ENCODE measurements at regions not wholly inside any gene's neighbourhood (a gene's known extent, or its start where the extent isn't known, plus 50 kb on each side); places are given as distances from the start of the nearest gene placed in this dataset.
"Not testable (repeated sequence)": the region's sequence is repeated elsewhere in the genome, so short reads cannot be mapped to it uniquely, and the experiment has no call there.

DNA sequence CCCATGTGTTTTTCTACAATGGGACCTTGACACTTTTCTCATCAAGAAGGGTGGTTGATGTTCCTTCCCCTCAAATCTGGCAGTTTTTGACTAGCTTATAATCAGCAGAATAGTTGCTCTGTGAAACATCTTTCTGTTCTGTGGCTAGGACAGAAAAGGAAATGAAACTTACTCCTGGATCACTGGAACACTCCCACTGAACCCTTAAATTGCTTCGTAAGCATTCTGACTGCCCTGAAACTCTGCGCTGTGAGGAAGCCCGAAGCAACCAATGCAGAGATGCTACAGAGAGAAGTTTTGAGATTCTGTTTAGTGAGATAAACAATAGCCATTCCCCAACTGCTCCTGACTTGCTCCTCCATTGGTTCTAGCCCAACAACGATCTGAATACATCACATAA is 602.2 kb downstream of the CENPC start:
- Histone ChIP-seq H3K4me1 (no peaks in the 10 kb centered on the region), H3K36me3 (no peaks in the 10 kb centered on the region)
- DNase-seq, result no peak

DNA sequence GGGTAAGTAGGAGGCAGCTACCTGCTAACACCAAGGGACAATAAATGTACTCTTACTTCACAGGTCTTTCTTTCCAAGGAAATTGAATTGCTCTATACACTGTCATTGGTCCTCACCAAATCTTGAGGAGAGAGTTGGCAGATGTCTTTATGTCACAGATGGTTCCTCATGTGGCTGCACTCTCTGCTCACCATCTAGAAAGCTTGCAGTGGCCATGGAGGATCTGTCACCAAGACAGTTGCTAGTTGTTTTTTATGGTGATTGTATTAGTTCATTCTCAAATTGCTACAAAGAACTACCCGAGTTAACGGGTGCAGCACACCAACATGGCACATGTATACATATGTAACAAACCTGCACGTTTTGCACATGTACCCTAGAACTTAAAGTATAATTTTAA is 613.3 kb downstream of the CENPC start:
- H3K36me3 ChIP-seq, H3K9me3 ChIP-seq, H3K27ac ChIP-seq, H3K4me3 ChIP-seq, DNase-seq, H3K27me3 ChIP-seq, H3K4me1 ChIP-seq: not testable (repeated sequence)

More for the DNA sequence above, 602.2 kb downstream of the CENPC start:
- Histone ChIP-seq H3K27ac (no peak overlapping the region), H3K9me3 (no peaks in the 10 kb centered on the region), H3K4me3 (no peak overlapping the region), H3K27me3 (no peaks in the 10 kb centered on the region)
- TF ChIP-seq, protein P1, sequence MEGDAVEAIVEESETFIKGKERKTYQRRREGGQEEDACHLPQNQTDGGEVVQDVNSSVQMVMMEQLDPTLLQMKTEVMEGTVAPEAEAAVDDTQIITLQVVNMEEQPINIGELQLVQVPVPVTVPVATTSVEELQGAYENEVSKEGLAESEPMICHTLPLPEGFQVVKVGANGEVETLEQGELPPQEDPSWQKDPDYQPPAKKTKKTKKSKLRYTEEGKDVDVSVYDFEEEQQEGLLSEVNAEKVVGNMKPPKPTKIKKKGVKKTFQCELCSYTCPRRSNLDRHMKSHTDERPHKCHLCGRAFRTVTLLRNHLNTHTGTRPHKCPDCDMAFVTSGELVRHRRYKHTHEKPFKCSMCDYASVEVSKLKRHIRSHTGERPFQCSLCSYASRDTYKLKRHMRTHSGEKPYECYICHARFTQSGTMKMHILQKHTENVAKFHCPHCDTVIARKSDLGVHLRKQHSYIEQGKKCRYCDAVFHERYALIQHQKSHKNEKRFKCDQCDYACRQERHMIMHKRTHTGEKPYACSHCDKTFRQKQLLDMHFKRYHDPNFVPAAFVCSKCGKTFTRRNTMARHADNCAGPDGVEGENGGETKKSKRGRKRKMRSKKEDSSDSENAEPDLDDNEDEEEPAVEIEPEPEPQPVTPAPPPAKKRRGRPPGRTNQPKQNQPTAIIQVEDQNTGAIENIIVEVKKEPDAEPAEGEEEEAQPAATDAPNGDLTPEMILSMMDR (IDR thresholded peaks at IDR 0.05), result no peak
- TF ChIP-seq POLR2A (IDR thresholded peaks at IDR 0.05), result no peak

DNA sequence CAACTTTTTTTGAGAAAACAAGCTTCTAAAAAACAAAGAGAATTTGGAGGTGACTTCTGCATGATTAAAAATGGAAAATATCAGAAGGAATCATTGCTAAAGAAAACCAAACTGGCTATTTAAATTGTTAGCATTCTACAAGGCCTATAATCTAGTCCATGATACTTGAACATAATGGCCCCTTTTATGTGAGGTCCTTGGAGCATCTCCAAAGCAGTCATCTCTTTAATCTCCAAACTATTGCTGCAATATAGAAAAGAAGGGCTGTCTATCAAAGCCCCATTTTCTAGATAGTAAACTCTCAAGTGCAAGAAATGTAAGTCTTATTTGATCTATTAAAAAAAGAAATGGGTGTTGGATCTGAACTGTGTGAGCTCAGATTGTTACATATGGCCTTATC is 615.1 kb downstream of the CENPC start:
- DNase-seq, result no peak
- Histone ChIP-seq H3K4me3 (no peak overlapping the region), H3K27me3 (no peaks in the 10 kb centered on the region), H3K9me3 (no peaks in the 10 kb centered on the region), H3K27ac (no peak overlapping the region), H3K36me3 (no peaks in the 10 kb centered on the region), H3K4me1 (no peaks in the 10 kb centered on the region)
- no peak for TF ChIP-seq POLR2A (IDR thresholded peaks at IDR 0.05)
- TF ChIP-seq, protein P1 (IDR thresholded peaks at IDR 0.05), result no peak

DNA sequence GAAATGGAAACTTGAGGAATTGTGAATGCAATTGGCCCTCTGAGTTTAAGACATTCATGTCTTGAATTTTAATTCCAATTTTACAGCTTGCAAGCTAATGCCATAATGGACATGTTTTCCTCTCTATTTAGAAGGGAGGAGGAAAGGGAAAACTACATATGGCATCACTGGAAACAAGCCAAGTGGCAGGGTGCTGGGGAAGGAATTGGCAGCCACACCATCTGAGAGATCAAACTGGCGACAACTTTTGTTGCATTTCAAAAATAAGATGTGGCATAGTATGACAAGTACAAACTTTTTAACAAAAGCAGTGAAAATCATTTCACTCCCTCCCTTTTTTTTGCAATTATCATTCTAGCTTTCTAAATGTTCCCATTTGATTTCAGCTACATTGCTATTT is 615.6 kb downstream of the CENPC start:
- DNase-seq, result no peak
- Histone ChIP-seq H3K9me3 (no peaks in the 10 kb centered on the region), H3K27ac (no peak overlapping the region), H3K27me3 (no peaks in the 10 kb centered on the region), H3K4me3 (no peak overlapping the region), H3K4me1 (no peaks in the 10 kb centered on the region), H3K36me3 (no peaks in the 10 kb centered on the region)
- TF ChIP-seq, protein P1 (IDR thresholded peaks at IDR 0.05), result no peak
- no peak for TF ChIP-seq POLR2A (IDR thresholded peaks at IDR 0.05)

DNA sequence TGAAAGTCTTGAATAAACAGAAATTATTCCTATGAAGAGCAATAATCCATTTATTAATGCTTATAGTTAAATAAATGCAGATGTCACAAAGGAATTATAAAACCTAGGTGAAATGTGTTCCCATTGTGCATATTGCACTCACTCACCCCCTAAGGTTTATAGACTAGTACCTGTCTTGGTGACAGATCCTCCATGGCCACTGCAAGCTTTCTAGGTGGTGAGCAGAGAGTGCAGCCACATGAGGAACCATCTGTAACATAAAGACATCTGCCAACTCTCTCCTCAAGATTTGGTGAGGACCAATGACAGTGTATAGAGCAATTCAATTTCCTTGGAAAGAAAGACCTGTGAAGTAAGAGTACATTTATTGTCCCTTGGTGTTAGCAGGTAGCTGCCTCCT is 616.4 kb downstream of the CENPC start:
- H3K9me3 ChIP-seq, H3K4me3 ChIP-seq, H3K27ac ChIP-seq, DNase-seq, H3K27me3 ChIP-seq, H3K36me3 ChIP-seq, H3K4me1 ChIP-seq: not testable (repeated sequence)

DNA sequence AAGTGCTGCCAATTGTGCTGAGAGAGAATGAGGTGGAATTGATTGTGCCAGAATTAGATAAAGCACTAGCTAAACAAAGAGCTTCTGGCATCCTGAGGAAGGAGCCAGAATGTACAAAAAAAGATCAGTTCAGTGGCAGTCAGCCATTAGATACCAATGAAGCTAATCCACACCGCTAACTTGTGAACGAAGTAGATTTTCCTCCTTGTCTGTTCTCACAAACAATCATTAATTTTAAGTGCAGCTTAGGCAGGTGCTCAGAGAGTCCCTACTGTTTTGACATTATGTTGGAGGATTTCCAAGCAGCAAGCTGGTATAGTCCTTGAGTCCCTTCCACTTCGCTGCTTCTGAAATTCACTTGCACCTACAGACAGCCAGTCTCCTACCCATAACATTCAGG is 617.4 kb downstream of the CENPC start:
- Histone ChIP-seq H3K27me3 (no peaks in the 10 kb centered on the region), H3K4me3 (no peak overlapping the region), H3K4me1 (no peaks in the 10 kb centered on the region), H3K9me3 (no peaks in the 10 kb centered on the region), H3K27ac (no peak overlapping the region), H3K36me3 (no peaks in the 10 kb centered on the region)
- no peak for DNase-seq
- TF ChIP-seq, protein P1 (IDR thresholded peaks at IDR 0.05), result no peak
- no peak for TF ChIP-seq POLR2A (IDR thresholded peaks at IDR 0.05)

DNA sequence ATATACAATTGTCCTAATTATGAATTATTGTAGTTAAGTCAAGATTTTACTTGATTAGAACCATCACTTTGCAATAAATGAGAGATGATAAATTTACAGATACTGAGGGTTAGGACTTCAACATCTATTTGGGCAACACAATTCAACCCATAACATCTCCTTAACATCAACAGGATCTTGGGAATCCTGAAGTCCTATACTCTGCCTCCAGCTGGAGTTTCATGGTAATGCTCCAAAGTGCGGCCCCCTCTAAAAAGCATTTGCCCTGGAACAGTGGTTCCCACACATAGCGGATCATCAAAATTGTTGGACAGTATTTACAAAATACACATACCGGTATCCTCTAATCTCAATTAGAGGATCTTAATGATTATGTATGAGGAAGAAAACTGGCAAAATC is 618.6 kb downstream of the CENPC start:
- Histone ChIP-seq H3K27ac (no peak overlapping the region), H3K27me3 (no peaks in the 10 kb centered on the region), H3K4me1 (no peaks in the 10 kb centered on the region), H3K36me3 (no peaks in the 10 kb centered on the region), H3K4me3 (no peak overlapping the region), H3K9me3 (no peaks in the 10 kb centered on the region)
- TF ChIP-seq, protein P1 (IDR thresholded peaks at IDR 0.05), result no peak
- no peak for TF ChIP-seq POLR2A (IDR thresholded peaks at IDR 0.05)
- no peak for DNase-seq
